Smooth muscle cell of the brain vasculature (primary cell): ENCODE measurements at regions not wholly inside any gene's neighbourhood (a gene's known extent, or its start where the extent isn't known, plus 50 kb on each side); places are given as distances from the start of the nearest gene placed in this dataset.

ENCODE experiments used
- DNase-seq: peaks from one replicate; pipeline ENCODE4 v3.0.0-alpha.2; 2012; ENCODE audit warnings: low read depth, low spot score

- no peak for DNase-seq
Observed at GRCh38 chr15:77713281-77713680, 80.6 kb upstream of the LINGO1 start.

- DNase-seq: no peak
Observed at GRCh38 chr15:77712438-77712837, 79.7 kb upstream of the LINGO1 start.

GRCh38 chr15:77710637-77711036 lies 77.9 kb upstream of the LINGO1 start:
- no peak for DNase-seq

- no peak for DNase-seq
Observed at GRCh38 chr15:77710206-77710605, 77.5 kb upstream of the LINGO1 start.

GRCh38 chr15:77709135-77709886 lies 76.6 kb upstream of the LINGO1 start:
- no peak for DNase-seq

DNA sequence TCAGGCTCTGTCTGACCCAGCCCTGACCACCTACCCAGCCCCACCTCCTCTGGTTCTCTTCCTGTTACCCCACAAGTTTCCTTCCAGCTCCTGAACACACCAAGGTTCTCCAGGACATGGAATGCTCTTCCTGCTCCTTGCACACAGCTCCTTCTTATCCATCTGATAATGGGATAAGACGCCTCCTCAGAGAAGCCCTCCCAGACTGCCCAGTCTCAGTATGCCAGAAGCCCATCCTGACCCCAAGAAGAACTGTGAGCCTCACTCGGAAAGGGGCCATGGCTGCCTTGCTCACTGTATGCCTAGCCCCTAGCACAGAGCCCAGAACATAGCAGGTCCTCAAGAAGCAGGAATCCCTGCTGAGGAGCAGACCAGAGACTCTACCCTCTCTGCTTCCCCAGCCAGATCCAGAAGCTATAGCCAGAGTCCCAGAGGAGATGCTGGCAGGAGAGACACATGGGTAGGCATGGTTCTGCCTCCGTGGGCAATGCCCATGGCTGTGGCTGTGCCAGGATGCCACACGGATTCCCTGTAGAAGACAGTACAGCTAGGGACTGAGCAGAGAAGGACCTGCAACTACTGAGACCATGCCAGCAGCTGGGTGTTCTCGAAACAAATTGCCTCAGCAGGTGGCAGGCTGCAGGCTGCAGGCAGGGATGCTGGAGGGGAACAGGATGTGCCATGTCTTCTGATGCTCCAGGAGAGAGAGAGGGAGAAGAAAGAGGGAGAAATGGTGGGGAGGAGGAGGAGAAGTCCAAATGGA lies 74.0 kb upstream of the LINGO1 start:
- DNase-seq: no peak

- no peak for DNase-seq
Observed at GRCh38 chr15:77702211-77702957, 69.7 kb upstream of the LINGO1 start.

- DNase-seq: no peak
Observed at GRCh38 chr15:77698481-77698880, 65.8 kb upstream of the LINGO1 start.

- no peak for DNase-seq
Observed at GRCh38 chr15:77697893-77698292, 65.2 kb upstream of the LINGO1 start.

DNA sequence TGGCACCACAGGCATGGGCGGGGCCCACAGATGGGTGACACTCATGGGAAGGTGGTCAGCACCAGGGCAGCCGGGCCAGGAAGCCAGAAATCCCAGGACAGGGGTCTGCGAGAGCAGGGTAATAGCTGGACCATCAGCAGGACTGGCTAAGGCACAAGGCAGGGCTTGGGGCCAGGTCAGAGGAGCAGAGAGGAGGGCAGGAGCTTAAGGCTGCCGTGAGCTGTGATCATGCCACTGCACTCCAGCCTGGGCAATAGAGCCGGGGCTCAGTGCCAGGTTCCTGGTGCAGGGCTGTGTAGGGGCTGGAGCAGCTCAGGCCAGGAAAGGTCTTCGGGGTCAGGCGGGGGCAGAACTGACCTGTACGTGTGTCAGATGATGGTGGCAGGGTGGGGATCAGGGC lies 64.2 kb upstream of the LINGO1 start:
- DNase-seq: no peak

GRCh38 chr15:77695961-77696582 lies 63.4 kb upstream of the LINGO1 start:
- no peak for DNase-seq

DNA sequence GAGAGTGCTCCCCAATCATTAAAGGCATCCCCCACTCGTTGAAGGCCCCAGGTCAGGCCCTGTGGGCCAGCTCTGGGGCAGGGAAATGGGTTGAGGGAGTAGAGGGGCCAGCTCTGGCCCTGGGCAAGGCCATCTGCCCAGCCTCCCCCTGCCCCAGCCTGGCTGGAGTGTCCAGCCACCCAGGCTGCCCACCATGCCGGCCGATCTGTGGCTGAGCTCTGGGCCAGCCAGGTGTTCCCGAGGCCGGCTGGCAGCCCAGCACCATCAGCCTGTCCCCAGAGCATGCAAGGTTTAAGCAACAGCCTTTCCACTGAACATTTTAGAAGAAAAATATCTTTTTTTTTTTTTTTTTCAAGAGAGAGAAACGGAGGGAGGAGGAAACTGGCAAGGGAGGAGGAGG lies 62.8 kb upstream of the LINGO1 start:
- no peak for DNase-seq

DNA sequence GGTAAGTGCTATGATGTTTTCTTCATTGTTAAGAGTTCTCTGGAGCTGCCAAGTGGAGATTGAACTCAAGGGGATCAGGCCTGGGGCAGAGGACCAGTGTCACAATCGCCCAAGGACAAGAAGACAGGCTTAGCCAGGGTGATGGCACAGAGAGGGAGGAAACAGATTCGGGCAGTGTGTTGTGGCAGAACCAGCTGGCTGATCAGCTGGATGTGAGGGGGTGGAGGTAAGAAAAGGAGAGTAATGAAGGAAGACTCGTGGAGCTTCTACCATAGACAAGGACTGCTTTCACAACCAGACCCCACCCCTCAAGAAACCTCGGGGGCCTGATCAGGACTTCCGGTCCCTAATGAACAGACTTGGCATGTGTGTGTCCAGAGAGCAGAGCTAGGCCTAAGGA lies 60.9 kb upstream of the LINGO1 start:
- DNase-seq: no peak

GRCh38 chr15:77692614-77693013 lies 59.9 kb upstream of the LINGO1 start:
- DNase-seq: no peak

- no peak for DNase-seq
Observed at GRCh38 chr15:77691607-77692006, 58.9 kb upstream of the LINGO1 start.

GRCh38 chr15:77689821-77690220 lies 57.1 kb upstream of the LINGO1 start:
- DNase-seq: no peak

DNA sequence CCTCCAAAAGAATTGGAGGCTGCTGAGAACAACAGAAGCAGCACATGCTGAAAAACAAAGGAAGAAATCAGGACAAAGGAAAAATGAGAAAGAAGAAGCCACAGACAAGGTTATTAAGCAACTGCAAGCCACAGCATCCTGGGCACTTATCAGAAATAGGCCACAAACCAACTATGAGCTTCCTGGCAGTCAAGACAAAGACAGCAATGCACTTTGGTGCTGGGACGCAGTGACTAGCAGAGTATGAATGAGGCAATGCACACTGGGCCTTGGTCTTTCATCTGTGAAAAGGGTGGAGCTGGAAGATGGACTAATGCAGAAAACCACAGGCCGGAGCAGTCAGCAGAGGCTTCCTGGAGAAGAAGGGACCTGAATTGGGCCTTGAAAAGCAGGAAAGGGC lies 56.0 kb upstream of the LINGO1 start:
- DNase-seq: no peak

GRCh38 chr15:77688266-77688665 lies 55.6 kb upstream of the LINGO1 start:
- no peak for DNase-seq

GRCh38 chr15:77685082-77685815 lies 52.5 kb upstream of the LINGO1 start:
- DNase-seq: no peak

- DNase-seq: no peak
Observed at GRCh38 chr15:77684341-77685081, 51.8 kb upstream of the LINGO1 start.

GRCh38 chr15:77682564-77682963 lies 49.9 kb upstream of the LINGO1 start:
- DNase-seq: no peak
